ENCODE measurements at regions not wholly inside any gene's neighbourhood (a gene's known extent, or its start where the extent isn't known, plus 50 kb on each side); places are given as distances from the start of the nearest gene placed in this dataset.

- no peaks in the 10 kb centered on the region for H3K4me1 Mint-ChIP-seq (ENCODE audit: low read depth)
- no peaks in the 10 kb centered on the region for H3K27me3 Mint-ChIP-seq (ENCODE audit: low read depth)
- H3K4me3 Mint-ChIP-seq (ENCODE audit: low read depth), result no peak overlapping the region
- no peaks in the 10 kb centered on the region for H3K9me3 Mint-ChIP-seq
- no peak for DNase-seq (ENCODE audit: low spot score)
- no peaks in the 10 kb centered on the region for H3K36me3 Mint-ChIP-seq (ENCODE audit: low read depth)
- H3K27ac Mint-ChIP-seq, result no peak overlapping the region
- intact Hi-C loops (cut with micrococcal nuclease), result no loop called here
These were observed 360.3 kb downstream of the TGFB2 start for GRCh38 chr1:218705391-218705790.

- Mint-ChIP-seq H3K36me3 (ENCODE audit: low read depth) (no peaks in the 10 kb centered on the region), H3K27me3 (ENCODE audit: low read depth) (no peaks in the 10 kb centered on the region), H3K27ac (no peak overlapping the region), H3K9me3 (no peaks in the 10 kb centered on the region), H3K4me3 (ENCODE audit: low read depth) (no peak overlapping the region), H3K4me1 (ENCODE audit: low read depth) (no peaks in the 10 kb centered on the region)
- intact Hi-C loops (cut with micrococcal nuclease), result no loop called here
- no peak for DNase-seq (ENCODE audit: low spot score)
These were observed 361.1 kb downstream of the TGFB2 start for GRCh38 chr1:218705911-218706893.

GRCh38 chr1:218711001-218711400 lies 365.9 kb downstream of the TGFB2 start:
- no peaks in the 10 kb centered on the region for H3K27me3 Mint-ChIP-seq (ENCODE audit: low read depth)
- H3K4me3 Mint-ChIP-seq (ENCODE audit: low read depth), result no peak overlapping the region
- DNase-seq (ENCODE audit: low spot score), result no peak
- H3K27ac Mint-ChIP-seq, result no peak overlapping the region
- no peaks in the 10 kb centered on the region for H3K9me3 Mint-ChIP-seq
- no peaks in the 10 kb centered on the region for H3K4me1 Mint-ChIP-seq (ENCODE audit: low read depth)
- H3K36me3 Mint-ChIP-seq (ENCODE audit: low read depth), result no peaks in the 10 kb centered on the region
- intact Hi-C loops (cut with micrococcal nuclease), result no loop called here

DNA sequence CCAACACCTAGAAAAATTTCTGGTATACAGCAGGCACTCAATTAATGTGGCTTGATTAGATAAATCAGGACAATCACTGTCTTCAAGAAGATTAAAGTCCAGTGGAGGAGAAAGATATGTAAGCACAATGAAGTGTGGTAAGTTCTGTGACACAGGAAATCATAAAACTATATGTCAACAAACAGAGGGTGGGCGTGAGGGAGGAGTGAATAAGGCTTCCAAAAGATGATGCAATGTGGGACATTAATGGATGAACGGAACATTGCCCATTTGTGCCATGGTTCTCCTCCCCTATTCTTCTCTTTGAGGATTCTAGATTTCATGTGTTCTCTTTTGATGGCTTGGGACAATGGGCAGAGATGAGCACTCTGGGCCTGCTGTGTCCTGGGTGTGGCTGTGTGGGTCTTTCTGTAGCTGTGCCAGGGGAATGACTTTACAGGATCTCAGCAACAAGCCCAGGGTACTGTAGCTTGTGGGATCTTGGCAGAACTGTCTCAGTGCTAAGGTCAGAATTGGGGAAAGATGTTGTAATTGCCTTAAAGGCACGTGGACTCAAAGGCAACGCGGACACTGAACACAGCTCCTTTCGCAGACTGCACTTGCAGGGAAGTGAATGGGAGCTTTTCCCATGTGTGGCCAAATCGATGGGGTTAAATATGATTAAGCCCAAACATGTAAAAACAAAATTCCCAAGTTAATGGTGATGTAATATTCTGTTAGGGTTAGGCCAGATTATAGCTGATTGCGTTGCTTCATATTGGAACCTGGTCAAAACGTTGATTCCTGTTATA lies 366.9 kb downstream of the TGFB2 start:
- no peaks in the 10 kb centered on the region for H3K4me1 Mint-ChIP-seq (ENCODE audit: low read depth)
- no peak for DNase-seq (ENCODE audit: low spot score)
- intact Hi-C loops (cut with micrococcal nuclease), result no loop called here
- H3K9me3 Mint-ChIP-seq, result no peaks in the 10 kb centered on the region
- no peaks in the 10 kb centered on the region for H3K36me3 Mint-ChIP-seq (ENCODE audit: low read depth)
- H3K27ac Mint-ChIP-seq, result no peak overlapping the region
- H3K27me3 Mint-ChIP-seq (ENCODE audit: low read depth), result no peaks in the 10 kb centered on the region
- no peak overlapping the region for H3K4me3 Mint-ChIP-seq (ENCODE audit: low read depth)

DNA sequence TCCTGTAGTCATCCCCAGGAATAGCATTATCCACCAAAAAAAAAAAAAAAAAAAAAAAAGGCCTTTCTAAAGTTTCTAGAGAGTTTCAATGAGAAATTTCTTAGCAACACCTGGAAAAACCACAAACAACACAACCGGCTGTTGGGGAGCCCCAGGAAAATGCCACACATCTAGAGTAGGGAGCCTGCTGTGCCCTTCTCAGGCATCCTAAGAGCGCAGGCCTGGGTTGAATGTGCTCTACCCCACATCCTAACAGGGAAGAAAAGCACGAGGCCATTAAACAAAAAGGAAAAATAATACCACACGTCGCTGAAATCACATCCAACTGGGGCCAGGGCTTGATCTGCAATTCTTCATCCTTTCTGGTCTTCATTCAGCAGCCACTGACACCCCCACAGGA lies 367.5 kb downstream of the TGFB2 start:
- Mint-ChIP-seq H3K9me3 (no peaks in the 10 kb centered on the region), H3K27ac (no peak overlapping the region), H3K36me3 (ENCODE audit: low read depth) (no peaks in the 10 kb centered on the region), H3K4me1 (ENCODE audit: low read depth) (no peaks in the 10 kb centered on the region), H3K4me3 (ENCODE audit: low read depth) (no peak overlapping the region), H3K27me3 (ENCODE audit: low read depth) (no peaks in the 10 kb centered on the region)
- no peak for DNase-seq (ENCODE audit: low spot score)
- intact Hi-C loops (cut with micrococcal nuclease), result no loop called here

GRCh38 chr1:218715961-218716669 lies 371.0 kb downstream of the TGFB2 start:
- Mint-ChIP-seq H3K9me3 (no peaks in the 10 kb centered on the region), H3K27me3 (ENCODE audit: low read depth) (no peaks in the 10 kb centered on the region), H3K4me1 (ENCODE audit: low read depth) (no peaks in the 10 kb centered on the region), H3K4me3 (ENCODE audit: low read depth) (no peak overlapping the region), H3K27ac (no peak overlapping the region), H3K36me3 (ENCODE audit: low read depth) (no peaks in the 10 kb centered on the region)
- intact Hi-C loops (cut with micrococcal nuclease), result no loop called here
- DNase-seq (ENCODE audit: low spot score), result no peak

- Mint-ChIP-seq H3K9me3 (no peaks in the 10 kb centered on the region), H3K27me3 (ENCODE audit: low read depth) (no peaks in the 10 kb centered on the region), H3K4me3 (ENCODE audit: low read depth) (no peak overlapping the region), H3K36me3 (ENCODE audit: low read depth) (no peaks in the 10 kb centered on the region), H3K4me1 (ENCODE audit: low read depth) (no peaks in the 10 kb centered on the region), H3K27ac (no peak overlapping the region)
- intact Hi-C loops (cut with micrococcal nuclease), result no loop called here
- no peak for DNase-seq (ENCODE audit: low spot score)
These were observed 372.4 kb downstream of the TGFB2 start for GRCh38 chr1:218717575-218717974.

- Mint-ChIP-seq H3K27me3 (ENCODE audit: low read depth) (no peaks in the 10 kb centered on the region), H3K9me3 (no peaks in the 10 kb centered on the region), H3K4me3 (ENCODE audit: low read depth) (no peak overlapping the region), H3K36me3 (ENCODE audit: low read depth) (no peaks in the 10 kb centered on the region), H3K27ac (no peak overlapping the region), H3K4me1 (ENCODE audit: low read depth) (no peaks in the 10 kb centered on the region)
- intact Hi-C loops (cut with micrococcal nuclease), result no loop called here
- no peak for DNase-seq (ENCODE audit: low spot score)
These were observed 373.1 kb downstream of the TGFB2 start for GRCh38 chr1:218718206-218718605.

DNA sequence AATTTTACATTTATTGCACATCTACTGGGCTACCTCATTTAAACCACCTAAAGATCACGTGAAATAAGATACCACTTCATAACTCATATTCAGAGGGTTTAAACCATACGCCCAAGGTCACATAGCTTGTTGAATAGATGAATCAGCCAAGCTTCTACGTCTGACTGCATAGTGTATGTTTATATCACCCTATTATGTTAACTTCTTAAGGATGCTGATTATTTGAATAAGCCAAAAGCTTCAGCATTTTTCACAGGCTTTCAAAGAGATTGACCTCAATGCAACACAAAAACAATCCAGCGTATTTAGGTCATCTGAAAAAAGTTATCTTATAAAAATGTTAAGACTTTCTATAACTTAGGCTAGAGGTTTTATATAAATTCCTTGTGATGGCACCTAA lies 373.8 kb downstream of the TGFB2 start:
- H3K36me3 Mint-ChIP-seq (ENCODE audit: low read depth), result no peaks in the 10 kb centered on the region
- no peaks in the 10 kb centered on the region for H3K9me3 Mint-ChIP-seq
- no peak for DNase-seq (ENCODE audit: low spot score)
- no peak overlapping the region for H3K27ac Mint-ChIP-seq
- intact Hi-C loops (cut with micrococcal nuclease), result no loop called here
- no peaks in the 10 kb centered on the region for H3K27me3 Mint-ChIP-seq (ENCODE audit: low read depth)
- H3K4me1 Mint-ChIP-seq (ENCODE audit: low read depth), result no peaks in the 10 kb centered on the region
- no peak overlapping the region for H3K4me3 Mint-ChIP-seq (ENCODE audit: low read depth)

GRCh38 chr1:218728898-218729565 lies 383.9 kb downstream of the TGFB2 start:
- Mint-ChIP-seq H3K4me1 (ENCODE audit: low read depth) (no peaks in the 10 kb centered on the region), H3K4me3 (ENCODE audit: low read depth) (no peak overlapping the region), H3K9me3 (no peaks in the 10 kb centered on the region), H3K27ac (no peak overlapping the region), H3K27me3 (ENCODE audit: low read depth) (no peaks in the 10 kb centered on the region), H3K36me3 (ENCODE audit: low read depth) (no peaks in the 10 kb centered on the region)
- intact Hi-C loops (cut with micrococcal nuclease), result no loop called here
- no peak for DNase-seq (ENCODE audit: low spot score)

GRCh38 chr1:218735436-218736032 lies 390.4 kb downstream of the TGFB2 start:
- Mint-ChIP-seq H3K27me3 (ENCODE audit: low read depth) (no peaks in the 10 kb centered on the region), H3K4me1 (ENCODE audit: low read depth) (no peaks in the 10 kb centered on the region), H3K36me3 (ENCODE audit: low read depth) (no peaks in the 10 kb centered on the region), H3K27ac (no peak overlapping the region), H3K4me3 (ENCODE audit: low read depth) (no peak overlapping the region), H3K9me3 (no peaks in the 10 kb centered on the region)
- intact Hi-C loops (cut with micrococcal nuclease), result no loop called here
- DNase-seq (ENCODE audit: low spot score), result no peak

- Mint-ChIP-seq H3K4me1 (ENCODE audit: low read depth) (no peaks in the 10 kb centered on the region), H3K36me3 (ENCODE audit: low read depth) (no peaks in the 10 kb centered on the region), H3K9me3 (no peaks in the 10 kb centered on the region), H3K27me3 (ENCODE audit: low read depth) (no peaks in the 10 kb centered on the region), H3K27ac (no peak overlapping the region), H3K4me3 (ENCODE audit: low read depth) (no peak overlapping the region)
- intact Hi-C loops (cut with micrococcal nuclease), result no loop called here
- DNase-seq (ENCODE audit: low spot score), result no peak
These were observed 394.3 kb downstream of the TGFB2 start for GRCh38 chr1:218739426-218739825.
